BLaER1 treated with 17β-estradiol and CSF1 and Interleukin-3, amounts not matched to agents 10 nM and 100 nM (cell line): ENCODE measurements at regions not wholly inside any gene's neighbourhood (a gene's known extent, or its start where the extent isn't known, plus 50 kb on each side); places are given as distances from the start of the nearest gene placed in this dataset.
A peak's percentile ranks its signal among the peaks of the same experiment; 100 is the strongest.

Experiments used
- H3K27ac ChIP-seq, 11 experiments: shearing (Covaris generic); formaldehyde crosslinking; 2 replicates each; pipeline ENCODE4 v1.8.1; 2022
- H3K27me3 ChIP-seq, 11 experiments: shearing (Covaris generic); formaldehyde crosslinking; 2 replicates each; pipeline ENCODE4 v1.8.1; 2022
- H3K36me3 ChIP-seq, 11 experiments: shearing (Covaris generic); formaldehyde crosslinking; 2 replicates each; pipeline ENCODE4 v1.8.1; 2022
- H3K4me1 ChIP-seq, 10 experiments: shearing (Covaris generic); formaldehyde crosslinking; 2 replicates each; pipeline ENCODE4 v1.8.1; 2022
- H3K4me2 ChIP-seq, 11 experiments: shearing (Covaris generic); formaldehyde crosslinking; 2 replicates each; pipeline ENCODE4 v1.8.1; 2022
- H3K4me3 ChIP-seq, 10 experiments: shearing (Covaris generic); formaldehyde crosslinking; 2 replicates each; pipeline ENCODE4 v1.8.1; 2022
- H3K9ac ChIP-seq, 11 experiments: shearing (Covaris generic); formaldehyde crosslinking; 2 replicates each; pipeline ENCODE4 v1.8.1; 2022
- H3K9me3 ChIP-seq, 11 experiments: shearing (Covaris generic); formaldehyde crosslinking; replicated peaks in 1 of 11; 2 replicates each; pipeline ENCODE4 v1.8.1; 2022
- H4K20me1 ChIP-seq, 11 experiments: shearing (Covaris generic); formaldehyde crosslinking; 2 replicates each; pipeline ENCODE4 v1.8.1; 2022
- Cebpa-rat ChIP-seq, 11 experiments: shearing (Covaris generic); IDR thresholded peaks; 2 replicates each; pipeline ENCODE4 v1.8.1; 2022

GRCh38 chr16:26330654-26331053 lies 638.9 kb downstream of the HS3ST4 start:
- TF ChIP-seq Cebpa-rat (IDR thresholded peaks at IDR 0.05), result no peak
- peaks cover 12 to 39% (median 32%) of the 10 kb centered on the region in 10 experiments; a peak in 19 of 20 replicates for H3K4me1 ChIP-seq
- H3K4me2 ChIP-seq, result no peak overlapping the region
- no peak overlapping the region for H3K4me3 ChIP-seq
- no peaks in the 10 kb centered on the region for H3K27me3 ChIP-seq
- no peak overlapping the region for H3K27ac ChIP-seq
- peaks cover 0 to 6% (median 0%) of the 10 kb centered on the region in 11 experiments; a peak in 4 of 22 replicates for H3K36me3 ChIP-seq
- H3K9ac ChIP-seq, result no peak overlapping the region
- H4K20me1 ChIP-seq, result peaks cover 0 to 4% (median 0%) of the 10 kb centered on the region in 11 experiments; a peak in 1 of 22 replicates
- H3K9me3 ChIP-seq, result peaks cover 12 to 15% (median 14%) of the 10 kb centered on the region in 11 experiments

GRCh38 chr16:26334218-26335111 lies 642.7 kb downstream of the HS3ST4 start:
- Histone ChIP-seq H4K20me1 (peaks cover 0 to 4% (median 0%) of the 10 kb centered on the region in 11 experiments; a peak in 1 of 22 replicates), H3K4me3 (no peak overlapping the region), H3K27ac (peak overlapping the region in 10 of 11 experiments; percentile 19 to 93 (median 84); a peak in 18 of 22 replicates), H3K4me2 (peak overlapping the region; percentile 32 to 95 (median 80)), H3K9me3 (peaks cover 2 to 3% (median 2%) of the 10 kb centered on the region in 11 experiments), H3K4me1 (peaks cover 12 to 56% (median 45%) of the 10 kb centered on the region in 10 experiments; a peak in 19 of 20 replicates), H3K9ac (peak overlapping the region in 8 of 11 experiments; percentile 40 to 75 (median 70); a peak in 15 of 22 replicates), H3K36me3 (peaks cover 0 to 1% (median 0%) of the 10 kb centered on the region in 11 experiments; a peak in 2 of 22 replicates), H3K27me3 (peaks cover 0 to 14% (median 0%) of the 10 kb centered on the region in 11 experiments; a peak in 2 of 22 replicates)
- peak in 10 of 11 experiments; percentile 78 to 99 (median 93); a peak in 21 of 22 replicates for TF ChIP-seq Cebpa-rat (IDR thresholded peaks at IDR 0.05)

- Histone ChIP-seq H3K4me3 (no peak overlapping the region), H3K9me3 (no peaks in the 10 kb centered on the region), H3K27me3 (peaks cover 0 to 14% (median 0%) of the 10 kb centered on the region in 11 experiments; a peak in 2 of 22 replicates), H3K36me3 (no peaks in the 10 kb centered on the region), H3K27ac (peak overlapping the region in 7 of 11 experiments; percentile 52 to 93 (median 85); a peak in 14 of 22 replicates), H3K4me1 (peaks cover 12 to 56% (median 45%) of the 10 kb centered on the region in 10 experiments; a peak in 19 of 20 replicates), H3K9ac (peak overlapping the region in 6 of 11 experiments; percentile 6 to 70 (median 48); a peak in 7 of 22 replicates), H4K20me1 (peaks cover 0 to 4% (median 0%) of the 10 kb centered on the region in 11 experiments; a peak in 1 of 22 replicates), H3K4me2 (peak overlapping the region in 9 of 11 experiments; percentile 63 to 95 (median 87); a peak in 18 of 22 replicates)
- TF ChIP-seq Cebpa-rat (IDR thresholded peaks at IDR 0.05), result no peak
Observed at GRCh38 chr16:26335236-26335853, 643.6 kb downstream of the HS3ST4 start.

GRCh38 chr16:26342621-26343020 lies 650.9 kb downstream of the HS3ST4 start:
- no peak overlapping the region for H3K27ac ChIP-seq
- H4K20me1 ChIP-seq, result no peaks in the 10 kb centered on the region
- peaks cover 0 to 11% (median 7%) of the 10 kb centered on the region in 10 experiments; a peak in 7 of 20 replicates for H3K4me1 ChIP-seq
- H3K36me3 ChIP-seq, result no peaks in the 10 kb centered on the region
- H3K27me3 ChIP-seq, result peaks cover 0 to 6% (median 0%) of the 10 kb centered on the region in 11 experiments; a peak in 1 of 22 replicates
- no peak overlapping the region for H3K4me2 ChIP-seq
- H3K4me3 ChIP-seq, result no peak overlapping the region
- no peaks in the 10 kb centered on the region for H3K9me3 ChIP-seq
- H3K9ac ChIP-seq, result no peak overlapping the region
- TF ChIP-seq Cebpa-rat (IDR thresholded peaks at IDR 0.05), result no peak

- H3K27ac ChIP-seq, result no peak overlapping the region
- H3K9ac ChIP-seq, result no peak overlapping the region
- H3K4me1 ChIP-seq, result peaks cover 0 to 11% (median 7%) of the 10 kb centered on the region in 10 experiments; a peak in 7 of 20 replicates
- no peak for TF ChIP-seq Cebpa-rat (IDR thresholded peaks at IDR 0.05)
- peaks cover 0 to 2% (median 0%) of the 10 kb centered on the region in 11 experiments; a peak in 2 of 22 replicates for H3K9me3 ChIP-seq
- H4K20me1 ChIP-seq, result no peaks in the 10 kb centered on the region
- H3K4me3 ChIP-seq, result no peak overlapping the region
- H3K27me3 ChIP-seq, result peaks cover 0 to 6% (median 0%) of the 10 kb centered on the region in 11 experiments; a peak in 1 of 22 replicates
- H3K4me2 ChIP-seq, result no peak overlapping the region
- no peaks in the 10 kb centered on the region for H3K36me3 ChIP-seq
Observed at GRCh38 chr16:26344240-26344776, 652.5 kb downstream of the HS3ST4 start.

GRCh38 chr16:26344976-26345375 lies 653.2 kb downstream of the HS3ST4 start:
- Histone ChIP-seq H3K4me2 (no peak overlapping the region), H3K4me1 (peaks cover 0 to 11% (median 7%) of the 10 kb centered on the region in 10 experiments; a peak in 7 of 20 replicates), H3K9ac (no peak overlapping the region), H3K9me3 (peaks cover 0 to 9% (median 5%) of the 10 kb centered on the region in 11 experiments; a peak in 12 of 22 replicates), H3K27ac (no peak overlapping the region), H3K27me3 (peaks cover 0 to 6% (median 0%) of the 10 kb centered on the region in 11 experiments; a peak in 1 of 22 replicates), H3K4me3 (no peak overlapping the region), H3K36me3 (no peaks in the 10 kb centered on the region), H4K20me1 (no peaks in the 10 kb centered on the region)
- no peak for TF ChIP-seq Cebpa-rat (IDR thresholded peaks at IDR 0.05)

GRCh38 chr16:26345966-26346365 lies 654.2 kb downstream of the HS3ST4 start:
- peaks cover 0 to 6% (median 0%) of the 10 kb centered on the region in 11 experiments; a peak in 1 of 22 replicates for H3K27me3 ChIP-seq
- H3K9me3 ChIP-seq, result peaks cover 8 to 19% (median 14%) of the 10 kb centered on the region in 11 experiments; a peak in 21 of 22 replicates
- H3K4me2 ChIP-seq, result no peak overlapping the region
- no peak overlapping the region for H3K9ac ChIP-seq
- no peaks in the 10 kb centered on the region for H4K20me1 ChIP-seq
- TF ChIP-seq Cebpa-rat (IDR thresholded peaks at IDR 0.05), result no peak
- no peak overlapping the region for H3K27ac ChIP-seq
- no peaks in the 10 kb centered on the region for H3K36me3 ChIP-seq
- no peak overlapping the region for H3K4me3 ChIP-seq
- H3K4me1 ChIP-seq, result peaks cover 0 to 8% (median 6%) of the 10 kb centered on the region in 10 experiments; a peak in 7 of 20 replicates

GRCh38 chr16:26348095-26348494 lies 656.3 kb downstream of the HS3ST4 start:
- Histone ChIP-seq H3K36me3 (no peaks in the 10 kb centered on the region), H3K4me1 (peaks cover 0 to 6% (median 0%) of the 10 kb centered on the region in 10 experiments; a peak in 1 of 20 replicates), H3K27ac (no peak overlapping the region), H3K4me3 (no peak overlapping the region), H3K9ac (no peak overlapping the region), H4K20me1 (no peaks in the 10 kb centered on the region), H3K9me3 (peaks cover 8 to 21% (median 14%) of the 10 kb centered on the region in 11 experiments; a peak in 21 of 22 replicates), H3K27me3 (no peaks in the 10 kb centered on the region), H3K4me2 (no peak overlapping the region)
- TF ChIP-seq Cebpa-rat (IDR thresholded peaks at IDR 0.05), result no peak
